ENCODE measurements at regions not wholly inside any gene's neighbourhood (a gene's known extent, or its start where the extent isn't known, plus 50 kb on each side); places are given as distances from the start of the nearest gene placed in this dataset.

DNA sequence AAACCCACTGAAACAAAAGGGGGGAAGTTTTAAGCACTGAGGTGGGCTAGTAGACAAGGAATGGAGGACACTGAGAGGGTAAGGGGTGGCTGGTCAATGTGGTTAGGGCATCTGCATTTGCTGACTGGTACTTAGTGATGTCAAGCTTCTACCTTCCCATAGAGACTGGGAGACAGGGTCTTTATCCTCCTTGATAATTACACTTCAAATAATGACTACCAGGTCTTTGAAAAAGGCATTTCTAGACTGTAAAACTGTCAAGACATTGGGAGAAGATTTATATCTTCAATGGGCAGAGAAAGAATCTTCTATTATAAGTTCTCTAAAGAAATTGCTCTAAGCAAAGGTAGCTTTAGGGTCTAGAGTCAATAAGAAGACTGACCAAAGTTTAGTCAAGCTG is 1490.8 kb upstream of the PCDH20 start:
- no peak overlapping the region for H3K27ac ChIP-seq

DNA sequence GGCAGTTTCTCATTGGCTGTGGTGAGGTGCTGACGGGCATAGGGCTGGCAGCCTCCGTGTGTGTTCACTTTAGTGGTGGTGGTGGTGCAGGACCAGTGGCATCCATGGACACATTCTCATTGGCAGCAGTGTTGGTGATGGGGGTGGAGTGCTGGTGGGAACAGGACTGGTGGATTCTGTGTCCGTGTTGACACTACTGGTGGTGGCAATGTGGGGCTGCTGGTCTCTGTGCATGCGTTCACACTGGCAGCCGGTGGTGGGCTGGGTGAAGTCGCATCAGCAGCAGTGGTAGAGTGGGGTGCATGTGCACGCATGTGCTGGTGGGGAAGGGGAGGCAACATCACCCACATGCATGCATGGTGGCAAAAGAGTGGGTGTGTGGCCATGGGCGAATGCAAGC is 1471.4 kb upstream of the PCDH20 start:
- no peak for TF ChIP-seq ZFX (IDR thresholded peaks at IDR 0.05)
- TF ChIP-seq, protein P1, sequence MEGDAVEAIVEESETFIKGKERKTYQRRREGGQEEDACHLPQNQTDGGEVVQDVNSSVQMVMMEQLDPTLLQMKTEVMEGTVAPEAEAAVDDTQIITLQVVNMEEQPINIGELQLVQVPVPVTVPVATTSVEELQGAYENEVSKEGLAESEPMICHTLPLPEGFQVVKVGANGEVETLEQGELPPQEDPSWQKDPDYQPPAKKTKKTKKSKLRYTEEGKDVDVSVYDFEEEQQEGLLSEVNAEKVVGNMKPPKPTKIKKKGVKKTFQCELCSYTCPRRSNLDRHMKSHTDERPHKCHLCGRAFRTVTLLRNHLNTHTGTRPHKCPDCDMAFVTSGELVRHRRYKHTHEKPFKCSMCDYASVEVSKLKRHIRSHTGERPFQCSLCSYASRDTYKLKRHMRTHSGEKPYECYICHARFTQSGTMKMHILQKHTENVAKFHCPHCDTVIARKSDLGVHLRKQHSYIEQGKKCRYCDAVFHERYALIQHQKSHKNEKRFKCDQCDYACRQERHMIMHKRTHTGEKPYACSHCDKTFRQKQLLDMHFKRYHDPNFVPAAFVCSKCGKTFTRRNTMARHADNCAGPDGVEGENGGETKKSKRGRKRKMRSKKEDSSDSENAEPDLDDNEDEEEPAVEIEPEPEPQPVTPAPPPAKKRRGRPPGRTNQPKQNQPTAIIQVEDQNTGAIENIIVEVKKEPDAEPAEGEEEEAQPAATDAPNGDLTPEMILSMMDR (conservative IDR thresholded peaks at IDR 0.05), result no peak
- H3K27ac ChIP-seq, result no peak overlapping the region

More for the DNA sequence above, 1490.8 kb upstream of the PCDH20 start:
- no peak for TF ChIP-seq ZFX (IDR thresholded peaks at IDR 0.05)
- TF ChIP-seq, protein P1 (conservative IDR thresholded peaks at IDR 0.05), result no peak

DNA sequence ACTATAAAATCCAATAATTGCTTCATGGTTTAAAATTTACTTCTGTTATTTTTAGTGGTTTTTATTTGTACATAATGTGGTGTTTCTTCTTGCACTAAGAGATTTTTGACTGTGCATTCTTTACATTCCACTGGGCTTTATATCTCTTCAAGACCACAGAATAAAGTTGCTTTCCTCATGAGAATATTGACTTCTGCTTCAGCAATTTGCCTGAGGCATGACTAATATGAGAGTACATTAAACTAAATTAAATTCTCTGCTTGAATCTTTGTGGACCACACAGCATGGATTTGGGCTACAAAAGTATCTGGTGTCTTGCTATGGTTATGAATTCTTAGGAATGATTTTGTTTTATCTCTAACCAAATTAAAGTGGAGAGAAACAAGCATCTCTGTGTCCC is 1463.4 kb upstream of the PCDH20 start:
- TF ChIP-seq, protein P1 (conservative IDR thresholded peaks at IDR 0.05), result no peak
- TF ChIP-seq ZFX (IDR thresholded peaks at IDR 0.05), result no peak
- H3K27ac ChIP-seq, result no peak overlapping the region

DNA sequence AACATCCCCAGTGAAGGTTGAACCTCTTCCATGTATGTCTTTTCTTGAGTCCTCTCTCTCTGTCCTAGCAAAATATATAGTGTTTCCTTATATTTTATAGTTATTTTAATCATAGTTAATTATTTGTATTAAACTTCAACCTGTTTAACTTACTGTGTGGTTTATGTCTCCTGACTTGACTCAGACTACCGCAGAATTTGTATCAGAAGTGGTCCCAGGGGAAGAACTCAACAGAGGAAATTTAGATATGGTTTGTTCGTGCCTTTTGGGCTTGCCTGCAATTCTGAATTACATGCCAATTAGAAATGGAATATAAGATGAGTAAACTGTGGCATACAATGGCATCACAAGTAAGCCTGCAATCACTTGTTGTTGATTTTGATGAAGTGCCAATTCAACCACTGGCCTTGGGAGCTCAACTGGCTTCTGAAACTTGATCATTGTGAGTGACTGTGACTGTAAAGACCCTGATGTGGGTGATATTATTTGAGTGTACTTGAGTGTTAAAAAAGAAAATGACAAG is 1459.5 kb upstream of the PCDH20 start:
- no peak overlapping the region for H3K27ac ChIP-seq
- TF ChIP-seq, protein P1 (conservative IDR thresholded peaks at IDR 0.05), result no peak
- no peak for TF ChIP-seq ZFX (IDR thresholded peaks at IDR 0.05)

DNA sequence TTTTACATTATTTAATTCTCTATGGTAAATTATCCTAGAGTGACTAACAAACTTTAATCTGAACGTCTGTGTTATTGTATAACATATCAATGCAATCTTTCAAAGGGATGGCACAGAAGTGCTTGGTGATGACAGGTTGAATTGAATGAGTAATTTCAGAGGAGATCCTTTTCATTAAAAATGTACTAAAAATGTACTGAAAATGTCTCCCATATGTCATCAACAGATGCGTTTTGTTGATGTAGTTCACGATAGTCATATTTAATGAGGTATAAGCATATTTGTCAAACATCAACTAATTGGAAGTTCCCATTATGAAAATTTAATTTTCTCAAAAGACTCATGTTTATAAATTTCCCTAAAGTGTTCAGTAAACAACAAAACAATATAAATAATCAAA is 1434.7 kb upstream of the PCDH20 start:
- H3K27ac ChIP-seq, result no peak overlapping the region
- no peak for TF ChIP-seq ZFX (IDR thresholded peaks at IDR 0.05)
- TF ChIP-seq, protein P1 (conservative IDR thresholded peaks at IDR 0.05), result no peak

DNA sequence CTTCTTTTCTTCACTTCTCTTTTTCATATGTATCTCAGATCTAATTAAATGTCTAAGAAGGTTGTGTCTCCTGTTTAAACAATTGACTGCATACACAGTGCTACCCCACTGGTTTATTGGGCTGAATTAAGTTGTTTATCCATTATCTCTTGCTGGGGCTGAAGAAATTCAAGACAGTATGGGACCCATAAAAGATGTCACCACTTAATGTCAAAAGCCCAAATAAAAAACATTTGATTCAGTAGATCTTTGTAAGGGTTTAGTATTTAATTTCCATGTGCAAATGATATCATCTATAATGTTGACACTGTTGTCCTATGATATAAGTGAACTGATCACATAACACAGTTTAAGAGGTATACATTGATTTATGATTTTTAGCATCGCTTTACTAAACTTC is 1431.9 kb upstream of the PCDH20 start:
- TF ChIP-seq, protein P1 (conservative IDR thresholded peaks at IDR 0.05), result no peak
- TF ChIP-seq ZFX (IDR thresholded peaks at IDR 0.05), result no peak
- H3K27ac ChIP-seq, result no peak overlapping the region

DNA sequence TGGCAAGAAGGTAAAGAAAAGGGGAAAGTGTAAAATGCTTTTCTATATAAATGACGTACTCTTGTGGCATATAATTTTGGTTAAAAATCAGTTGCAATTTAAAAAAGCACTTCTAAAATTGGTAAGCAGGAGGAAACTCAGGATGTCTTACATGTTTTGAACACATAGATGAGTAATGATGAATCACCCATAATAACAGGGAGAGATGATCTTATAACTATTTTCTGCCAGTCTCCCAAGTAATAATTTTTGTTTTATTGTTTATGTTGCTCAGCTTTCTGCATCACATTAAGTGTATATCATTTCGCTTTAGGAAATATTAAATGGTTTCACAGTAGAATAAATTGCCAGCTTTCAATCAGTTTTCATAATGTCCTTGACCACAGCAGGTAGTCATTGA is 1430.7 kb upstream of the PCDH20 start:
- no peak overlapping the region for H3K27ac ChIP-seq
- TF ChIP-seq, protein P1 (conservative IDR thresholded peaks at IDR 0.05), result no peak
- no peak for TF ChIP-seq ZFX (IDR thresholded peaks at IDR 0.05)

All from C4-2B (cell line).